Middle frontal gyrus (tissue), 1 donor: ENCODE measurements at regions not wholly inside any gene's neighbourhood (a gene's known extent, or its start where the extent isn't known, plus 50 kb on each side); places are given as distances from the start of the nearest gene placed in this dataset.
"Not testable (repeated sequence)": the region's sequence is repeated elsewhere in the genome, so short reads cannot be mapped to it uniquely, and the experiment has no call there.

Source experiments
- DNase-seq: peaks from one replicate; pipeline ENCODE4 v3.0.0-alpha.2; 2015; ENCODE audit warnings: low spot score; ENCODE audit errors: extremely low spot score

- no peak for DNase-seq
Measured at GRCh38 chr2:160790738-160791137, 297.1 kb upstream of the RBMS1 start.

DNA sequence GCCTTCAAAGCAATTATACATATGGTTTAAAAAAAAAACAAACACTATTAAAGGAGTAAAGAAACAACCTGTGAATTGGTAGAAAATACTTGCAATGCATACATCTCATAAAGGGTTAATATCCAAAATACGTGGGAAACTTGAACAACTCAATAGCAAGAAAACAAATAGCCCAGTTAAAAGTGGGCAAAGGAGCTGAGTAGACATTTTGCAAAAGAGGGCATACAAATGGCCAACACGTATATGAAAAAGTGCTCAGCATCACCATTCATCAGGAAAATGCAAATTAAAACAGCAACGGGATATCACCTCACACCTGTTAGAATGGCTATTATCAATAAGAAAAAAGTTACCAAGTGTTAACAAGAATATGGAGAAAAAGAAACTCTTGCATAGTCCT, 298.3 kb upstream of the RBMS1 start:
- DNase-seq, result no peak

DNA sequence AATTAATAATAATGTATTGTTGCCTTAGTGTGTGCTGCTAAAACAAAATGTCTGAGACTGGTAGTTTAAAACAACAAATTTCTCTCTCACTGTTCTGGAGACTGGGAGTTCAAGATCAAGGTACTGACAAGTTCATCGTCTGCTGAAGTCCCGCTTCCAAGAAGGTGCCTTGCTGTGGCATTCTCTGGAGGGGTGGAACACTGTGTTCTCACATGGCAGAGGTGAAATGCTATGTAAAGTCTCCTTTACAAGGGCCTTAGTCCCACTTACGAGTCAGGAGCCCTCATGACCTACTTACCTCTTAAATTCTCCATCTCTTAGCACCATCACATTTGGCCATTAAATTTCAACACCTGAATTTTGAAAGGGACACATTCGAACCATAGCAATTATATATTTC, 299.2 kb upstream of the RBMS1 start:
- no peak for DNase-seq

GRCh38 chr2:160794926-160795325, 301.3 kb upstream of the RBMS1 start:
- no peak for DNase-seq

DNA sequence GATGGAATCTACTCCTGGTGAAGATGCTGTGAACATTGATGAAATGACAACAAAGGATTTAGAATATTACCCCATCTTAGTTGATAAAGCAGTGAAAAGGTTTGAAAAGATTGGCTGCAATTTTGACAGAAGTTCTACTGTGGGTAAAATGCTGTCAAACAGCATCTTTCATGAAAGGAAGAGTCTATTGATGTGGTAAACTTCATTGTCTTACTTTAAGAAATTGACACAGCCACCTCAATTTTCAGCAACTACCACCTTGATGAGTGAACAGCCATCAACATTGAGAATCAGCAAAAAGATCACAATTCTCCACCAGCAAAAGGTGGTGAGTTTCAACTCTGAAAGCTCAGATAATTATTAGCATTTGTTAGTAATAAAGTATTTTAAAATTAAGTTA, 310.3 kb upstream of the RBMS1 start:
- no peak for DNase-seq

- no peak for DNase-seq
Measured at GRCh38 chr2:160810406-160810805, 316.8 kb upstream of the RBMS1 start.

GRCh38 chr2:160812830-160813505, 319.4 kb upstream of the RBMS1 start:
- no peak for DNase-seq

GRCh38 chr2:160813506-160813858, 319.9 kb upstream of the RBMS1 start:
- DNase-seq, result no peak

GRCh38 chr2:160816916-160817499, 323.4 kb upstream of the RBMS1 start:
- no peak for DNase-seq

DNA sequence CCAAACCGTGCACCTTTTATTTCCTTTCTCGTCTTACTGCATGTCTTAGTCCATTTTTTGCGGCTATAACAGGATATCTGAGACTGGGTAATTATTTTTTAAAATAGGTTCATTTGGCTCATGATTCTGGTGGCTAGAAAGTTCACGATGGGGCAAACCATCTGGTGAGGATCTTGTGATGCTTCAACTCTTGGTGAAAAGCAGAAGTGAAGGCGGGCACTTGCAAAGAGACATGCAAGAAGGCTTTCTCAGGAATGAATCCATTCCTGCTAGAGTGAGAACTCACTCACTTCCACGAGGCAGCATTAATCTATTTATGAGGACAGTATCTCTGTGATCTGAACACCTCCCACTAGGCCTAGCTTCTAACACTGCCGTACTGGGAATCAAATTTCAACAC, 327.1 kb upstream of the RBMS1 start:
- no peak for DNase-seq

- DNase-seq, result no peak
Measured at GRCh38 chr2:160822006-160822405, 328.4 kb upstream of the RBMS1 start.

- no peak for DNase-seq
Measured at GRCh38 chr2:160825433-160825832, 331.8 kb upstream of the RBMS1 start.

- DNase-seq, result no peak
Measured at GRCh38 chr2:160826496-160826895, 332.9 kb upstream of the RBMS1 start.

DNA sequence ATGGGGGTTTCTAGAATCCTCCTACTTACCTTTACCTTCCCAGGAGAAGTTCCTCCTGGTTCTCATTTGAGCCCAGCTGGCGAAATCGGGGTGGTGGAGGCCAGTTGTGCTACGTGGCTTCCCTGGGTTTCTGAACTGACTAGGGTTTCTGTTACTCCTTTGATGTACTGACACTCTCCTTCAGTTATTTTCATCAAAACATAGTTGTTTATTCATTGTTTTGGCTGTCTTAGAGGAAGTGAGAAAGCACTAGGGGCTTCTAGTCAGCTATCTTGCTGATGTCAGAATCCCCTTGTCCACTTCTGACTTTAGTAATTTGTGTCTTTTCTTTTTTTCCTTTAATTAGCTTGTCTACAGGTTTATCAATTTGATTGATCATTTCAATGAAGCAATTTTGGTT, 332.2 kb upstream of the TANK start:
- DNase-seq, result no peak

- DNase-seq, result not testable (repeated sequence)
Measured at GRCh38 chr2:160832381-160832780, 327.8 kb upstream of the TANK start.

- DNase-seq, result no peak
Measured at GRCh38 chr2:160835166-160835565, 325.1 kb upstream of the TANK start.

- DNase-seq, result no peak
Measured at GRCh38 chr2:160836755-160837154, 323.5 kb upstream of the TANK start.

DNA sequence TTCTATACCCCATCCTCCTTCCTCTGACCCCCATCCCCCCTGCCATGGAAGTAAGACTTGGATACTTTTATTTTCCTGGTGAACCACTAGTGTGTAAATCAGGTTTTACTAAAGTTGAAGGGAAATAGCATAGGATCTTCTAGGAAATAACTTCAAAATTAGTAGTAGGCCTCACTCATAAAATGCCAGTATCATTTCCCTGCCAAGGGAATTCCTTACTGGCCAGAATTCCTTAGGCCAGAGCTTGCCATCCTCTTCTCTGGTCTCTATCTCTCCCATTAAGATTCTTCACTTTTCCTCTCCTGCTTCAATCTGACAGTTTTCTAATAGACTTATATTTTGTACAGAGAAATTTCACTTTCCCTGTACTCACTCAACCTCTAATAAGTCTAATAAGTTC, 322.8 kb upstream of the TANK start:
- DNase-seq, result no peak

- DNase-seq, result no peak
Measured at GRCh38 chr2:160838147-160838546, 322.1 kb upstream of the TANK start.

DNA sequence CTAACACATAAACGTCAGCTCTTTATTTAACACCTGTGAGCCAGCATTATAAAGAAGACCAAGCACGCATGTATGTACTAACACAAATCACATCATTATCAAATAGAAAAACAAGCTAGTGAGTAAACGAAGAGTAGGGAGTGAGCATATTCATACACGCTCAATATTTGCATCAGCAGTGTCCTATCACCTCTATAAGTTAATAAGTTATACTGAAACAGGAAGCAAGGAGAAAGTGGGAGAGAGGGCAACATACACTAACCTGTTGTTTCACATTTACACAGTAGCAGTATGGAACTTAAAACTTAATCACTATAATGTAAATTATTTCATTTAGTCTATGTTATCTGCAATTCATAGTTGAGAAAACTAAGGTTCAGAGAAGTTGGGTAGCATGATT, 321.5 kb upstream of the TANK start:
- DNase-seq, result no peak

GRCh38 chr2:160842286-160842685, 317.9 kb upstream of the TANK start:
- no peak for DNase-seq

DNA sequence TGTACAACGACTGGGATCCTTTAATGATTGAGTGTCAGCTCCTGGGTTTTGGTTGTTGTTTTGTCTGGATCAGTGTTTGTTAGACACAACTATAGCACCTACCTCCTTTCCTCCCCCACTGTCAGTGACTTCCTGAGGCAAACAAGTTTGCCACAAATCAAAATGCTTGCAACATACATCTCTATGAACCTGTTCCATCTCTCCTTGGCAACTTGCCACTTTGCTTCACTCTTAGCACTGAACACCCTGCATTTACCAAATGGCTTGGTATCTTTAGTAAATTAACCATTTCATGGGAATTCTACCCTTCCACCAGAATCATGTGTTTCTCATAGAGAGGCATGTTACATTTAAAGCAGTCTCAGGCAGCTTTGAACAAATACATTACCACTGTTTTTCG, 301.1 kb upstream of the TANK start:
- no peak for DNase-seq

GRCh38 chr2:160862226-160862625, 298.0 kb upstream of the TANK start:
- no peak for DNase-seq

- DNase-seq, result no peak
Measured at GRCh38 chr2:160868891-160869290, 291.3 kb upstream of the TANK start.
